Spleen (tissue), 11 donors: ENCODE measurements at regions not wholly inside any gene's neighbourhood (a gene's known extent, or its start where the extent isn't known, plus 50 kb on each side); places are given as distances from the start of the nearest gene placed in this dataset.

Experiments
- DNase-seq: peaks from one replicate; pipeline ENCODE4 v3.0.0-alpha.2; 2020
- H3K27ac ChIP-seq, 8 donors: fragments of 200-600 bp; sonication (generic) in 7 of 8; 1 replicate in 4 of 8; 2 replicates in 4 of 8; pipeline versions ENCODE4 v1.5.0 to v1.8.0; 2016 to 2021; ENCODE audit warnings: inconsistent platforms in 4 of 8, mild to moderate bottlenecking in 4 of 8, moderate library complexity in 1 of 8
- H3K27me3 ChIP-seq, 7 donors: fragments of 200-600 bp; sonication (generic) in 6 of 7; replicated peaks in 1 of 7; 1 replicate in 4 of 7; 2 replicates in 3 of 7; pipeline versions ENCODE4 v1.5.0 to v1.8.0; 2016 to 2021; ENCODE audit warnings: inconsistent platforms in 3 of 7, mild to moderate bottlenecking in 1 of 7
- H3K36me3 ChIP-seq, 6 donors: fragments of 200-600 bp; sonication (generic) in 5 of 6; 1 replicate in 4 of 6; 2 replicates in 2 of 6; pipeline versions ENCODE4 v1.5.0 to v1.8.0; 2016 to 2021; ENCODE audit warnings: inconsistent platforms in 2 of 6
- H3K4me1 ChIP-seq, 6 donors: fragments of 200-600 bp; sonication (generic) in 5 of 6; 1 replicate in 3 of 6; 2 replicates in 3 of 6; pipeline versions ENCODE4 v1.5.0 to v1.8.0; 2016 to 2021; ENCODE audit warnings: inconsistent platforms in 3 of 6
- H3K4me3 ChIP-seq, 8 donors: fragments of 200-600 bp; sonication (generic) in 7 of 8; 1 replicate in 4 of 8; 2 replicates in 4 of 8; pipeline versions ENCODE4 v1.5.0 to v1.8.0; 2016 to 2021; ENCODE audit warnings: inconsistent platforms in 4 of 8, mild to moderate bottlenecking in 4 of 8, moderate library complexity in 2 of 8
- H3K9me3 ChIP-seq, 8 donors: fragments of 200-600 bp; sonication (generic) in 7 of 8; 1 replicate in 4 of 8; 2 replicates in 4 of 8; pipeline versions ENCODE4 v1.5.0 to v1.8.0; 2016 to 2021; ENCODE audit warnings: inconsistent platforms in 4 of 8
- CTCF ChIP-seq, 11 experiments: fragments of 200-600 bp in 7 of 11; fragments of 450-650 bp in 4 of 11; sonication (generic) in 4 of 11; IDR thresholded peaks in 8 of 11; conservative IDR thresholded peaks in 3 of 11; 1 replicate in 7 of 11; 2 replicates in 4 of 11; pipeline versions ENCODE4 v1.4.0 to v1.8.0; 2016 to 2021; ENCODE audit warnings: antibody characterized with exemption in 11 of 11, inconsistent platforms in 4 of 11, mild to moderate bottlenecking in 1 of 11
- POLR2A ChIP-seq, 3 donors: fragments of 450-650 bp; IDR thresholded peaks; one replicate each; pipeline ENCODE4 v1.5.1; 2017; ENCODE audit warnings: antibody characterized with exemption in 3 of 3, mild to moderate bottlenecking in 1 of 3
- POLR2AphosphoS5 ChIP-seq, 3 donors: sonication (generic); formaldehyde crosslinking; IDR thresholded peaks; one replicate each; pipeline ENCODE4 v1.5.1; 2017; ENCODE audit warnings: antibody characterized with exemption in 3 of 3
- WGBS, 5 donors: extraction: QIAGEN DNeasy Blood & Tissue Kit in 3 of 5; methylation state at CpG; one replicate each; pipeline versions ENCODE4 v1.1.5 to v1.1.7; 2013 to 2018; 5-methylcytosine and 5-hydroxymethylcytosine counted together
- intact Hi-C: fragments of 100-400 bp; cut with DNase I; formaldehyde crosslinking; loops from one replicate; pipeline ENCODE4 v1.15.0; 2023; ENCODE audit warnings: low total_unique reads
- donor health status: healthy with polysubstance abuse.
- donor health status: DM: no; HTN: no; CAD: no; lungs with moderate emphysema.
- donor health status: DM: no; HTN: no; CAD: no.
- donor health status: Bipolar disorder and iron deficiency.
- donor health status: healthy.
- donor health status: DM: no; HTN: no; CAD: no.
- donor health status: DM: yes; HTN: yes; CAD: no.

GRCh38 chr6:169988769-169989550, 237.5 kb downstream of the ERMARD start:
- DNase-seq: peak; percentile 75
- Histone ChIP-seq H3K36me3 (no peaks in the 10 kb centered on the region), H3K4me1 (peaks cover 14 to 61% (median 35%) of the 10 kb centered on the region in 6 donors), H3K27me3 (peaks cover 0 to 85% (median 29%) of the 10 kb centered on the region in 7 donors), H3K27ac (no peak overlapping the region), H3K4me3 (no peak overlapping the region), H3K9me3 (no peaks in the 10 kb centered on the region)
- intact Hi-C loops: no loop called here
- WGBS, 5 donors: 88 to 93% (median 90%) methylated on average over 19 to 25 of the region's 25 CpGs
- TF ChIP-seq POLR2A (IDR thresholded peaks at IDR 0.05): no peak
- TF ChIP-seq CTCF (IDR thresholded peaks at IDR 0.05 in 8 of 11, conservative IDR thresholded peaks at IDR 0.05 in 3 of 11): no peak
- TF ChIP-seq POLR2AphosphoS5 (IDR thresholded peaks at IDR 0.05): no peak

- 88 to 93% (median 89%) methylated on average over 13 to 35 of the region's 35 CpGs for WGBS, 5 donors
- TF ChIP-seq POLR2A (IDR thresholded peaks at IDR 0.05) (no peak), POLR2AphosphoS5 (IDR thresholded peaks at IDR 0.05) (no peak), CTCF (IDR thresholded peaks at IDR 0.05 in 8 of 11, conservative IDR thresholded peaks at IDR 0.05 in 3 of 11) (no peak)
- Histone ChIP-seq H3K9me3 (no peaks in the 10 kb centered on the region), H3K4me3 (no peak overlapping the region), H3K4me1 (peaks cover 7 to 49% (median 25%) of the 10 kb centered on the region in 6 donors), H3K27me3 (peaks cover 0 to 85% (median 20%) of the 10 kb centered on the region in 7 donors), H3K36me3 (no peaks in the 10 kb centered on the region), H3K27ac (no peak overlapping the region)
- intact Hi-C loops: no loop called here
- DNase-seq: peak; percentile 65
These were observed 235.6 kb downstream of the ERMARD start for GRCh38 chr6:169986848-169987498.

- intact Hi-C loops: no loop called here
- no peak overlapping the region for H3K27ac ChIP-seq
- H3K4me1 ChIP-seq: peaks cover 7 to 45% (median 22%) of the 10 kb centered on the region in 6 donors
- TF ChIP-seq POLR2A (IDR thresholded peaks at IDR 0.05): no peak
- TF ChIP-seq CTCF (IDR thresholded peaks at IDR 0.05 in 8 of 11, conservative IDR thresholded peaks at IDR 0.05 in 3 of 11): no peak
- TF ChIP-seq POLR2AphosphoS5 (IDR thresholded peaks at IDR 0.05): no peak
- peaks cover 0 to 85% (median 20%) of the 10 kb centered on the region in 7 donors for H3K27me3 ChIP-seq
- H3K4me3 ChIP-seq: no peak overlapping the region
- no peaks in the 10 kb centered on the region for H3K9me3 ChIP-seq
- H3K36me3 ChIP-seq: no peaks in the 10 kb centered on the region
- WGBS, 5 donors: 90 to 95% (median 92%) methylated on average over 24 to 30 of the region's 30 CpGs
- DNase-seq: peak; percentile 74
These were observed 234.9 kb downstream of the ERMARD start for GRCh38 chr6:169986171-169986847.
